ENCODE measurements at regions not wholly inside any gene's neighbourhood (a gene's known extent, or its start where the extent isn't known, plus 50 kb on each side); places are given as distances from the start of the nearest gene placed in this dataset.

DNA sequence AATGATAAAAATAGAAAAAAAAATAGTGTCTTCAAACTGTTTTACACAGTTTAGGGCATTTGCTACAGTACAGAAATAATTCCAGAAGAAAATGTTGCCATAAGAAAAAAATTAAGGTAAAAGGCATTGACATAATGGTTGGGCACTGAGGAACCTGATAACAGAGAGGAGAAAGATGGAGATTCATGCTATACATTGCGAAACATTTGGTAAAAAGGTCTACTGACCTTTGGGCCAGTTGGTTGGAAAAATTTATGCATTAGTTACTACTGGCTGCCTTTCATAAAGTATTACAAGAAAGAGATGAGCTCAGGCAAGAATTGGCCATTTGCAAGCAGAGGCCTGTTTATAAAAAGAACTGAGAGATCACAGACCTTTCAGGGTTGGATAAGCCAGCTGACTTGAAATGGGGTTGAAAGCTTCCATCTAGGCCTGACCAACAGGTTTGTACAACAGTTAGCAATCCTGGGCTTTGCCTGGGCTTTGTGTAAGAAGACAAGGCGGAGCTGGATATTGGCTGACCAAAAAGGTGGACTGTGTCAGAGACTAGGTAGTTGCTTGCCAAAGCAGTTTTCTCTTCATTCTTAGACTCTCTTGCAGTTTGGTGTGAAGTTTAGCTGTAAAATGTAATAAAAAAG, 166.6 kb upstream of the MCTP2 start:
- TF ChIP-seq, protein P1, sequence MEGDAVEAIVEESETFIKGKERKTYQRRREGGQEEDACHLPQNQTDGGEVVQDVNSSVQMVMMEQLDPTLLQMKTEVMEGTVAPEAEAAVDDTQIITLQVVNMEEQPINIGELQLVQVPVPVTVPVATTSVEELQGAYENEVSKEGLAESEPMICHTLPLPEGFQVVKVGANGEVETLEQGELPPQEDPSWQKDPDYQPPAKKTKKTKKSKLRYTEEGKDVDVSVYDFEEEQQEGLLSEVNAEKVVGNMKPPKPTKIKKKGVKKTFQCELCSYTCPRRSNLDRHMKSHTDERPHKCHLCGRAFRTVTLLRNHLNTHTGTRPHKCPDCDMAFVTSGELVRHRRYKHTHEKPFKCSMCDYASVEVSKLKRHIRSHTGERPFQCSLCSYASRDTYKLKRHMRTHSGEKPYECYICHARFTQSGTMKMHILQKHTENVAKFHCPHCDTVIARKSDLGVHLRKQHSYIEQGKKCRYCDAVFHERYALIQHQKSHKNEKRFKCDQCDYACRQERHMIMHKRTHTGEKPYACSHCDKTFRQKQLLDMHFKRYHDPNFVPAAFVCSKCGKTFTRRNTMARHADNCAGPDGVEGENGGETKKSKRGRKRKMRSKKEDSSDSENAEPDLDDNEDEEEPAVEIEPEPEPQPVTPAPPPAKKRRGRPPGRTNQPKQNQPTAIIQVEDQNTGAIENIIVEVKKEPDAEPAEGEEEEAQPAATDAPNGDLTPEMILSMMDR (IDR thresholded peaks at IDR 0.05; ENCODE audit: low read depth, low read length) = no peak
- no peak overlapping the region for H3K4me3 ChIP-seq (replicated peaks in 1 of 2; ENCODE audit: low read depth in 2 of 2, low read length in 2 of 2)
- no peak for DNase-seq (ENCODE audit: low read depth in 2 of 2)

DNA sequence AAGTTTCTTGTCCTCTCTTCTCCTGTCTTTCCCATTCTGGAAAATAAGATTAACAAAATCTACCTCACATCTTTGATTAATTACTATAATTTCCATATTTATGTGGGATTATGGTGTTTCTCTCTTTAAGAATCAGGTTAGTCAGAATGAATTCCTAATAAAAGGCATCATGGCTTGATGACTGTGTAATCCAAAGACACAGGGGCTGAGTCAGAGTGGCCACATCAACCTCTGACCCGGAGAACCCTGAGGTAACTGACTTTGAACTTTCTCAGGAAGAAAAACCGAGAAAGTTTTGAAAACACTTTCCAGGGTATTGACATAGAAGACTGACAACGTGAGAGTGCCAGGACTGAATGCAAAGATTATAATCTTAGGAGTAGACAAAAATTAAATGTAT, 170.3 kb upstream of the MCTP2 start:
- DNase-seq (ENCODE audit: low read depth in 2 of 2) = no peak
- TF ChIP-seq, protein P1 (IDR thresholded peaks at IDR 0.05; ENCODE audit: low read depth, low read length) = no peak
- no peak overlapping the region for H3K4me3 ChIP-seq (replicated peaks in 1 of 2; ENCODE audit: low read depth in 2 of 2, low read length in 2 of 2)

DNA sequence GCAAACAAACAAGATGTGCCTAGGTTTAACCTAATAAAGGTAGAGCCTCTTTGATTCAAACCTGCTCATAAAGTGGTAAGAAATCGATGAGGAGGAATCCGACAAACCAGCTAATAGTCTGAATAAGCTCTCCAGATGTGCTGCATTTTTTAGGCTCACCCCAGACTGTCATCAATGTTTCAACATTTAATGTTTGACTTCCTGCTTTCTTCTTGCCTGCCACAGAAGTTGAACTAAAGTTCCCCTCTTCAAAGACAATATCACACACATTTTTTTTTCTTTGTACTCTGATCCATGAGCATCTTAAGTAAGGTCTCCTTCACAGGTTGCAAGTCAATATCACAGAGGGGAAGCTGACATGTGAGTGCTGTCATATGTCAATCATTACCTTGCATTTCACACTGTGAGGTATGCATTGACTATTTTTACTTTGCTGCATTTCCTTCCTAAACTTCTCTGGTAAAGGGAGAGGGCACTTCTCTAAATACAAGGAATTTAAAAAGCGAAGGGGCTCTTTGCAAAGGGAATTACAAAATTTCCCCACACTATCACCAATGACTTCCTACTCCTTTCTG, 172.3 kb upstream of the MCTP2 start:
- no peak for DNase-seq (ENCODE audit: low read depth in 2 of 2)
- TF ChIP-seq, protein P1 (IDR thresholded peaks at IDR 0.05; ENCODE audit: low read depth, low read length) = no peak
- no peak overlapping the region for H3K4me3 ChIP-seq (replicated peaks in 1 of 2; ENCODE audit: low read depth in 2 of 2, low read length in 2 of 2)

DNA sequence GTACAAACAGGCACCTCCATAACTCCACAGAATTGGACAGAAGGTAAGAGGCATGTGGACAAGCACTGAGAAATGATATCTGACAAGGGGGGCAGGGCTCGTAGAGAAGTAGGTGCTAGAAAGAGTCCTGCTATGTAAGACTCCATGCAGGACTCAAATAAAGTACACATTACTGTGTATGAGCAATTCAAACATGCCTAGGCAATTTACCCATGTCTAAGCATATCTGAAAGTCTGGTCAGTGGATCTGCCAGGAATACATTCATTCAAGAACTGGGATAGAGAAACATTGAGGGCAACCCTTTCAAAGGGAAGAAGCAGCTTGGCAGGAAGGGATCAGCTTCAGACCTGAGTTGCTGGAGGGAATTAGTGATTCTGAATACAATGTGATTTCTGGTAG, 174.1 kb upstream of the MCTP2 start:
- no peak for DNase-seq (ENCODE audit: low read depth in 2 of 2)
- no peak overlapping the region for H3K4me3 ChIP-seq (replicated peaks in 1 of 2; ENCODE audit: low read depth in 2 of 2, low read length in 2 of 2)
- TF ChIP-seq, protein P1 (IDR thresholded peaks at IDR 0.05; ENCODE audit: low read depth, low read length) = no peak

DNA sequence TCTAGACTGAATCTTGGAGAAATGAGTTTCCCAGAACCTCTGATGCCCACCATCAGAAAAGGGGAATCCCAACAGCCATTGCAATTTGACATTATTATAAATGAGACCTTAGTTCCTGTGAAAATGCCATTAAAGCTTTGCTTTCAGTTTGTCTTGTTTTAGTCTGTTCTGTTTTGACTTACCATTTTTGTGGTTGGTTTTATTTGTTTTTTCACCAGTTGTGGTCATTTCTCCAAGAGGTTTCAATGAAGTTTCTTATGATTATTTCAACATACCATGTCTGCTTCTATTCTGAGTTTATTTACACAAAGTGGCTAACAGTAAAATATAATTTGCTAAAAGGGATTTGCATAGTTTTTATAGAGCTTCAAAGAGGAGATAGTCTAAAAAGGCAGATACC, 175.0 kb upstream of the MCTP2 start:
- DNase-seq (ENCODE audit: low read depth in 2 of 2) = no peak

DNA sequence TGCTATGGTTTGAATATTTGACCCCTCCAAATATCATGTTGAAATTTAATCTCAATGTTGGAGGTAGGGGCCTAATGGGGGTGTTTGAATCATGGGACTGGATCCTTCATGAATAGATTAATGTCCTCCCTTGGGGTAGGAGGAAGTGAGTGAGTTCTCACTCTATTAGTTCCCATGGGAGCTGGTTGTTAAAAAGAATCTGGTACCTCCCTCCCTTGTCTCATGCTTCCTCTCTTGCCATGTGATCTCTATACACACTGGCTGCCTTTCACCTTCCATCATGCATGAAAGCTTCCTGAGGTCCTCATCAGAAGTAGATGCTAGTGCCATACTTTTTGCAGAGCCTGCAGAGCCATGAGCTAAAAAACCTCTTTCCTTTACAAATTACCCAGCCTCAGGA, 177.7 kb upstream of the MCTP2 start:
- DNase-seq (ENCODE audit: low read depth in 2 of 2) = no peak
- TF ChIP-seq, protein P1 (IDR thresholded peaks at IDR 0.05; ENCODE audit: low read depth, low read length) = no peak
- no peak overlapping the region for H3K4me3 ChIP-seq (replicated peaks in 1 of 2; ENCODE audit: low read depth in 2 of 2, low read length in 2 of 2)

More for the DNA sequence above, 175.0 kb upstream of the MCTP2 start:
- no peak overlapping the region for H3K4me3 ChIP-seq (replicated peaks in 1 of 2; ENCODE audit: low read depth in 2 of 2, low read length in 2 of 2)
- TF ChIP-seq, protein P1 (IDR thresholded peaks at IDR 0.05; ENCODE audit: low read depth, low read length) = no peak

DNA sequence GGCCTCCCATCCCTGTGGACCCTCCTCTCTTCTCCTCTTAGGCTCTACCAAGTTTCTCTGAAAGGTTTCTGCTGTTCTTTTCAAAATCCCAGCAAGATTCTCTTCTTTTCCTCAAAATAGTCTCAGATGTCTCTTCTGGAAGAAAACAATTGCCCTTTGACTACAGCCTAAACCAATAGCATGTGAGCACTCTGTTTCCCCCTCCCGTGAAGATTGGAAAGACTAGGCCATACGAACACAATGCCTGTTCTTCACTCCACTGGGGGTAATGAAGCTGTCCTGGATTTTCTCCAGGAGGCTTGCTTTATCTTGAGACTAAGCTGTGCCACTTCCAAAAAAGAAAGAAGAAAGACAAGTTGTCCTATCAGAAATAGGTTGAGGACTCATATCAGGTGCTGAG, 178.7 kb upstream of the MCTP2 start:
- no peak for DNase-seq (ENCODE audit: low read depth in 2 of 2)
- no peak overlapping the region for H3K4me3 ChIP-seq (replicated peaks in 1 of 2; ENCODE audit: low read depth in 2 of 2, low read length in 2 of 2)
- TF ChIP-seq, protein P1 (IDR thresholded peaks at IDR 0.05; ENCODE audit: low read depth, low read length) = no peak

All from cardiac fibroblast (primary cell).